ENCODE measurements at regions not wholly inside any gene's neighbourhood (a gene's known extent, or its start where the extent isn't known, plus 50 kb on each side); places are given as distances from the start of the nearest gene placed in this dataset.

DNA sequence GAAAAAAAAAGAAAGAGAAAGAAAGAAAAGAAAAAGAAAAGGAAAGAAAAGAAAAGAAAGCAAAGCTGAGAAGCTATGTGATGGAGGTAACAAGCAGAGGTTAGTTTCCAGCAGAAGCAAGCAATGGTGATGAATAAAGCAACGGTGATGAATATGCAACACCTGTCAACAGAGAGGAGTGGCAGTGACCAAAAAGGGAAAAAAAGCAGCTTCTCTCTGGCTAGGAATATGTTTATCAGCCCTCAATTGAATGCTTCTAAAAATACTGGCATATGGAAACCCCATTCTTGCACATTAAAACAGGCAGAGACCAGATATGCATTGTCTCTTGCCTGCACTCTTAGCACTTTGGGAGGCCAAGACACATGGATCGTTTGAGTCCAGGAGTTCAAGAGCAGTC is 100.9 kb downstream of the GJA1 start:
- TF ChIP-seq, protein P1, sequence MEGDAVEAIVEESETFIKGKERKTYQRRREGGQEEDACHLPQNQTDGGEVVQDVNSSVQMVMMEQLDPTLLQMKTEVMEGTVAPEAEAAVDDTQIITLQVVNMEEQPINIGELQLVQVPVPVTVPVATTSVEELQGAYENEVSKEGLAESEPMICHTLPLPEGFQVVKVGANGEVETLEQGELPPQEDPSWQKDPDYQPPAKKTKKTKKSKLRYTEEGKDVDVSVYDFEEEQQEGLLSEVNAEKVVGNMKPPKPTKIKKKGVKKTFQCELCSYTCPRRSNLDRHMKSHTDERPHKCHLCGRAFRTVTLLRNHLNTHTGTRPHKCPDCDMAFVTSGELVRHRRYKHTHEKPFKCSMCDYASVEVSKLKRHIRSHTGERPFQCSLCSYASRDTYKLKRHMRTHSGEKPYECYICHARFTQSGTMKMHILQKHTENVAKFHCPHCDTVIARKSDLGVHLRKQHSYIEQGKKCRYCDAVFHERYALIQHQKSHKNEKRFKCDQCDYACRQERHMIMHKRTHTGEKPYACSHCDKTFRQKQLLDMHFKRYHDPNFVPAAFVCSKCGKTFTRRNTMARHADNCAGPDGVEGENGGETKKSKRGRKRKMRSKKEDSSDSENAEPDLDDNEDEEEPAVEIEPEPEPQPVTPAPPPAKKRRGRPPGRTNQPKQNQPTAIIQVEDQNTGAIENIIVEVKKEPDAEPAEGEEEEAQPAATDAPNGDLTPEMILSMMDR (conservative IDR thresholded peaks at IDR 0.05; ENCODE audit: low read length): no peak
- no peak for TF ChIP-seq EZH2phosphoT487 (IDR thresholded peaks at IDR 0.05; ENCODE audit: borderline replicate concordance)

Data from Loucy (cell line).